ENCODE measurements at regions not wholly inside any gene's neighbourhood (a gene's known extent, or its start where the extent isn't known, plus 50 kb on each side); places are given as distances from the start of the nearest gene placed in this dataset.

DNA sequence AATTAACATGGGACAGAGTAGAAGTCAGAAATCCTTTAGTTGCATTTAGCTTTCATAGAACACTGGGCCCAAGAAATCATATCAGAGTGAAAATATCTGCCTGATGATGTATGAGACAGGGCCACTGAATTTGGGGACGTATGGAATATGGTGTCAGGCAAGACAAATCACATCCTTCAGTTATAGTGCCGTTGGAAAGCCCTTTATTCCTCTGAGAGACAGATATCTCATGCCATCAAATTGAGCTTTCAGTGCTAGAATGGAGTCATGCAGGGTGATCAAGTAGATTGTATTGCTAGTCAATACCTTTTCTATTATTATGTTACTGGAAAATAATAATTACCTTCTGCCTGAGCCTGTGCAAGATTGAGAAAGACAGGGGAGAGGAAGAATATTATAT lies 398.2 kb upstream of the RARB start:
- TF ChIP-seq, protein P1, sequence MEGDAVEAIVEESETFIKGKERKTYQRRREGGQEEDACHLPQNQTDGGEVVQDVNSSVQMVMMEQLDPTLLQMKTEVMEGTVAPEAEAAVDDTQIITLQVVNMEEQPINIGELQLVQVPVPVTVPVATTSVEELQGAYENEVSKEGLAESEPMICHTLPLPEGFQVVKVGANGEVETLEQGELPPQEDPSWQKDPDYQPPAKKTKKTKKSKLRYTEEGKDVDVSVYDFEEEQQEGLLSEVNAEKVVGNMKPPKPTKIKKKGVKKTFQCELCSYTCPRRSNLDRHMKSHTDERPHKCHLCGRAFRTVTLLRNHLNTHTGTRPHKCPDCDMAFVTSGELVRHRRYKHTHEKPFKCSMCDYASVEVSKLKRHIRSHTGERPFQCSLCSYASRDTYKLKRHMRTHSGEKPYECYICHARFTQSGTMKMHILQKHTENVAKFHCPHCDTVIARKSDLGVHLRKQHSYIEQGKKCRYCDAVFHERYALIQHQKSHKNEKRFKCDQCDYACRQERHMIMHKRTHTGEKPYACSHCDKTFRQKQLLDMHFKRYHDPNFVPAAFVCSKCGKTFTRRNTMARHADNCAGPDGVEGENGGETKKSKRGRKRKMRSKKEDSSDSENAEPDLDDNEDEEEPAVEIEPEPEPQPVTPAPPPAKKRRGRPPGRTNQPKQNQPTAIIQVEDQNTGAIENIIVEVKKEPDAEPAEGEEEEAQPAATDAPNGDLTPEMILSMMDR (IDR thresholded peaks at IDR 0.05; ENCODE audit: low read length): no peak
- no peak for TF ChIP-seq EZH2 (optimal IDR thresholded peaks at IDR 0.05; ENCODE audit: low read depth, low read length)
